ENCODE measurements at regions not wholly inside any gene's neighbourhood (a gene's known extent, or its start where the extent isn't known, plus 50 kb on each side); places are given as distances from the start of the nearest gene placed in this dataset.
"Not testable (repeated sequence)": the region's sequence is repeated elsewhere in the genome, so short reads cannot be mapped to it uniquely, and the experiment has no call there.

- Histone ChIP-seq H3K9me1 (replicated peaks; ENCODE audit: control insufficient read depth, extremely low read depth, insufficient read depth, low read length) (no peaks in the 10 kb centered on the region), H2AFZ (ENCODE audit: low read depth, low read length) (no peak overlapping the region), H3K9ac (replicated peaks; ENCODE audit: extremely low read depth, insufficient read depth, low read length) (no peak overlapping the region), H4K20me1 (replicated peaks; ENCODE audit: control insufficient read depth, extremely low read depth, insufficient read depth, low read length) (no peaks in the 10 kb centered on the region), H3K9me3 (replicated peaks; ENCODE audit: control insufficient read depth, insufficient read depth, low read length) (no peaks in the 10 kb centered on the region), H3K36me3 (ENCODE audit: control insufficient read depth in 2 of 2, extremely low read depth in 1 of 2, insufficient read depth in 2 of 2, low read length in 2 of 2) (no peaks in the 10 kb centered on the region), H3K4me2 (ENCODE audit: insufficient read depth, low read length) (no peak overlapping the region), H3K27me3 (ENCODE audit: control insufficient read depth in 2 of 2, insufficient read depth in 2 of 2, low read length in 2 of 2) (no peaks in the 10 kb centered on the region), H3K79me2 (ENCODE audit: control insufficient read depth, insufficient read depth, low read length) (no peaks in the 10 kb centered on the region), H3K27ac (ENCODE audit: insufficient read depth, low read depth, low read length) (no peak overlapping the region), H3K4me1 (ENCODE audit: control insufficient read depth, extremely low read depth, insufficient read depth, low read length) (no peaks in the 10 kb centered on the region), H3K4me3 (replicated peaks in 1 of 3; ENCODE audit: insufficient read depth in 1 of 3, low read depth in 1 of 3, low read length in 3 of 3) (no peak overlapping the region)
- BruUV-seq (replicated peaks) = no TSS peak
- no peak for DNase-seq (ENCODE audit: low read depth, low spot score)
- CTCF ChIA-PET = no interaction called here
- POLR2A ChIA-PET = no interaction called here
- FAIRE-seq = no peak
- dilution Hi-C loops (cut with MboI; ENCODE audit: extremely low pct_ligation_motif_present, low sequenced_read_pairs) (no loop called here), intact Hi-C loops (cut with micrococcal nuclease) (no loop called here)
- no peak for TF ChIP-seq FOS (IDR thresholded peaks at IDR 0.05; ENCODE audit: borderline replicate concordance, insufficient read depth, low read length)
- TF ChIP-seq POLR2AphosphoS5 (IDR thresholded peaks at IDR 0.05; ENCODE audit: insufficient read depth, low read depth, low read length) = no peak
- no peak for TF ChIP-seq MYC (IDR thresholded peaks at IDR 0.05; ENCODE audit: low read depth, low read length)
- TF ChIP-seq, protein P1, sequence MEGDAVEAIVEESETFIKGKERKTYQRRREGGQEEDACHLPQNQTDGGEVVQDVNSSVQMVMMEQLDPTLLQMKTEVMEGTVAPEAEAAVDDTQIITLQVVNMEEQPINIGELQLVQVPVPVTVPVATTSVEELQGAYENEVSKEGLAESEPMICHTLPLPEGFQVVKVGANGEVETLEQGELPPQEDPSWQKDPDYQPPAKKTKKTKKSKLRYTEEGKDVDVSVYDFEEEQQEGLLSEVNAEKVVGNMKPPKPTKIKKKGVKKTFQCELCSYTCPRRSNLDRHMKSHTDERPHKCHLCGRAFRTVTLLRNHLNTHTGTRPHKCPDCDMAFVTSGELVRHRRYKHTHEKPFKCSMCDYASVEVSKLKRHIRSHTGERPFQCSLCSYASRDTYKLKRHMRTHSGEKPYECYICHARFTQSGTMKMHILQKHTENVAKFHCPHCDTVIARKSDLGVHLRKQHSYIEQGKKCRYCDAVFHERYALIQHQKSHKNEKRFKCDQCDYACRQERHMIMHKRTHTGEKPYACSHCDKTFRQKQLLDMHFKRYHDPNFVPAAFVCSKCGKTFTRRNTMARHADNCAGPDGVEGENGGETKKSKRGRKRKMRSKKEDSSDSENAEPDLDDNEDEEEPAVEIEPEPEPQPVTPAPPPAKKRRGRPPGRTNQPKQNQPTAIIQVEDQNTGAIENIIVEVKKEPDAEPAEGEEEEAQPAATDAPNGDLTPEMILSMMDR (IDR thresholded peaks at IDR 0.05; ENCODE audit: extremely low read depth in 1 of 2, insufficient read depth in 1 of 2, low read depth in 1 of 2, low read length in 2 of 2) = no peak
- no peak for TF ChIP-seq POLR2A (IDR thresholded peaks at IDR 0.05; ENCODE audit: low read depth, low read length)
- no peak for TF ChIP-seq EZH2 (IDR thresholded peaks at IDR 0.05; ENCODE audit: borderline replicate concordance, low read depth, low read length, severe bottlenecking)
Observed at GRCh38 chr6:115592025-115592424, 468.7 kb downstream of the FRK start.

- POLR2A ChIA-PET; BruUV-seq (replicated peaks); CTCF ChIA-PET; H3K27me3 ChIP-seq (ENCODE audit: control insufficient read depth in 2 of 2, insufficient read depth in 2 of 2, low read length in 2 of 2); H3K4me2 ChIP-seq (ENCODE audit: insufficient read depth, low read length); H4K20me1 ChIP-seq (replicated peaks; ENCODE audit: control insufficient read depth, extremely low read depth, insufficient read depth, low read length); H3K4me1 ChIP-seq (ENCODE audit: control insufficient read depth, extremely low read depth, insufficient read depth, low read length); H3K9ac ChIP-seq (replicated peaks; ENCODE audit: extremely low read depth, insufficient read depth, low read length); DNase-seq (ENCODE audit: low read depth, low spot score); H3K27ac ChIP-seq (ENCODE audit: insufficient read depth, low read depth, low read length); dilution Hi-C loops (cut with MboI; ENCODE audit: extremely low pct_ligation_motif_present, low sequenced_read_pairs); H3K79me2 ChIP-seq (ENCODE audit: control insufficient read depth, insufficient read depth, low read length); intact Hi-C loops (cut with micrococcal nuclease); H2AFZ ChIP-seq (ENCODE audit: low read depth, low read length); FAIRE-seq; H3K36me3 ChIP-seq (ENCODE audit: control insufficient read depth in 2 of 2, extremely low read depth in 1 of 2, insufficient read depth in 2 of 2, low read length in 2 of 2); H3K9me3 ChIP-seq (replicated peaks; ENCODE audit: control insufficient read depth, insufficient read depth, low read length); H3K4me3 ChIP-seq (replicated peaks in 1 of 3; ENCODE audit: insufficient read depth in 1 of 3, low read depth in 1 of 3, low read length in 3 of 3); H3K9me1 ChIP-seq (replicated peaks; ENCODE audit: control insufficient read depth, extremely low read depth, insufficient read depth, low read length): not testable (repeated sequence)
Observed at GRCh38 chr6:115589072-115589471, 471.6 kb downstream of the FRK start.
